ENCODE measurements at regions not wholly inside any gene's neighbourhood (a gene's known extent, or its start where the extent isn't known, plus 50 kb on each side); places are given as distances from the start of the nearest gene placed in this dataset.
"Not testable (repeated sequence)": the region's sequence is repeated elsewhere in the genome, so short reads cannot be mapped to it uniquely, and the experiment has no call there.

DNA sequence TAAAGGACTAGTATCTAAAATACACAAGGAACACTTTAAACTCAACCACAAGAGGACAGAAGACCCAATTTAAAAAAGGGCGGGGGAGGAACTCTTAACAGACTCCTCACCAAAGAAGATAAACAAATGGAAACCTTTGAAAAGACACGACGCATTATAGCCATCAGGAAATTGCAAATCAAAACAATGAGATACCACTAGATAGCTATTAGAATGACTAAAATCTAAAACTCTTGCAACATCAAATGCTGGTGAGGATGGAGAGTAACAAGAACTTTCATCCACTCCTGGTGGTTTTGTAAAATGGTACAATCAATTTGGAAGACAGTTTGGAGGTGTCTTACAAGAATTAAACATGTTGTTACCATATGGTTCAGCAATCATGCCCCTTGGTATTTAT lies 708.2 kb downstream of the BRINP3 start:
- no peak overlapping the region for H3K4me3 ChIP-seq (ENCODE audit: low read depth, low read length)
- DNase-seq (ENCODE audit: low read depth): no peak

DNA sequence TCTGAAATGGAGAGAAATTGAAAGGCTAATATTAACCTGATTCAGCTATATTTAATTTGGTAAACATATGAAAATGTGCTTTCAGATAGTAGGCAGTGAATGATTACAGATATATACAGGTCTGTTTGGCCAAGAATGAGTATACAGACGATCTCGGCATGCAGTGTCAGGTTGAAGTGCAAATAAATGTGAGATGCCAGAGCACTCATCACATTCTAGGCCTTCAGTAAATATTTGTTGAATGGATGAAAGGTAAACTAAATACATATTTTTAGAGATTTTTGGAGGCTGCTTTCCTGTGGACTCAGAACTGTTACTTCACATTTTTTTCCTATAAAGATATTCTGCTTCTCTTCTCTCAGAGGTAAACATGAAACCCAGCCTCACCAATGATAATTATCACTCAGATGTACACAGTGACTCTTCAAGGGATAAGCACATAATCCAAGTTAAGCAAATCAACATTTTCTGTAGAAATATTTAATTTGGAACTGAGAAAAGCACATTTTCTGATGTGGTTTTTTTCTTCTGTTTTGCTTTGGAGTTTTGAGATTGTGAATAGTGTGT lies 702.9 kb downstream of the BRINP3 start:
- H3K4me3 ChIP-seq (ENCODE audit: low read depth, low read length): no peak overlapping the region
- no peak for DNase-seq (ENCODE audit: low read depth)

DNA sequence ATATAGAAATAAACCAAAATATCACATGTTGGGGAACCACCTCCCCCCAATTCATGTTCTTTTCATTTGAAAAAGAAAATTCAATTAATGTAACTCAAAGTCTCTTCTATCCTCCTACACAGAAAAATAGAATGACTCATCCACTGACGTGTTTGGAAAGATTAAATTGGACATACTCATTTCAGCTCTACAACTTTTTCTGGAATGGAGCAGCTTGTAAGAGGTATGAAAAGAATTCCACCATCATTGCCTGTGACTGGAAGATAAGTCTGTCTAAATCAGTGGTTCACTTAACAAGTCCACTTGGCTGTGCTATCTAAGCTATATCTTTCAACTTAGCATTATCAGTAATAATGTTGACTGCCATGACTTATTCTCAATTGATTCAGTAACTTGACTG lies 702.3 kb downstream of the BRINP3 start:
- peak; percentile 72 for DNase-seq (ENCODE audit: low read depth)
- no peak overlapping the region for H3K4me3 ChIP-seq (ENCODE audit: low read depth, low read length)

- no peak overlapping the region for H3K4me3 ChIP-seq (ENCODE audit: low read depth, low read length)
- no peak for DNase-seq (ENCODE audit: low read depth)
Observed at GRCh38 chr1:189779034-189779433, 698.6 kb downstream of the BRINP3 start.

DNA sequence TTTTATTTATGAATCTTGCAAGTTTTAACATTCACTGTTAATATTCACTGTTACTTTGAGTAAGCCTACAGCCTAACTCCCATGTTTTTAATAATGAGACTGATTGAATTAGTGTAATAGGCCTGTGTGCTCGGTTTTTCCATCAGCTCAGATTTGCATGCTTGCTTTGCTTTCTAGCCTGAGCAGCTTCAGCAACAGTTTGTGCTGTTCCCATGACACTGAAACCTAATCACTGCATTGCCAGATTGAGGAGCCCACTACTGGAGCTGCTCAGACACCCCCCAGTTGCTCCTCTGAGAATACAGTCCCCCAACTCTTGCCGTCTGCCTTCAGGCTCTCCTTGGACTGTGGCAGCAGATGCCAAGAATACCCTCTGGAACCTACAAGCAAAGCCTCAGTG lies 695.4 kb downstream of the BRINP3 start:
- no peak overlapping the region for H3K4me3 ChIP-seq (ENCODE audit: low read depth, low read length)
- DNase-seq (ENCODE audit: low read depth): no peak

GRCh38 chr1:189783456-189783855 lies 694.2 kb downstream of the BRINP3 start:
- DNase-seq (ENCODE audit: low read depth): no peak
- no peak overlapping the region for H3K4me3 ChIP-seq (ENCODE audit: low read depth, low read length)

DNA sequence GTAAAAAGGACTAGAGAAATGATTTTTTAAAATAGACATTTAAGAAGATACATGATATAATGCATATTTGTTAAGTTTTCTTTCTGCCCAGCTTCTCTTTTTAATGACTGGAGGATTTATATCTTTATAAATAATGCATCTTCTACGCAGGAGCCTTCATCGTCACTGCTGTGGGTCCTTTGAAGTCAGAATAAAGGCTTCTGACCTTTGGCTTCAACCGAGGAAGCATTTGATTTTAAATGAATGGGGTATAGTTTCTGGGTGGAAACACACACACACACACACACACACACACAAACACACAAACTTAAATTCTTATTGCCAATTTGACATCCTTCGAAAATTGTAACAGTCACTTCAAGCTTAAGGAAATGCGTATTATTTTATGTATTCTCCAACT lies 690.9 kb downstream of the BRINP3 start:
- no peak overlapping the region for H3K4me3 ChIP-seq (ENCODE audit: low read depth, low read length)
- no peak for DNase-seq (ENCODE audit: low read depth)

GRCh38 chr1:189787201-189787600 lies 690.5 kb downstream of the BRINP3 start:
- no peak for DNase-seq (ENCODE audit: low read depth)

GRCh38 chr1:189790335-189790734 lies 687.3 kb downstream of the BRINP3 start:
- no peak overlapping the region for H3K4me3 ChIP-seq (ENCODE audit: low read depth, low read length)
- no peak for DNase-seq (ENCODE audit: low read depth)

More at GRCh38 chr1:189787201-189787600, 690.5 kb downstream of the BRINP3 start:
- no peak overlapping the region for H3K4me3 ChIP-seq (ENCODE audit: low read depth, low read length)

- H3K4me3 ChIP-seq (ENCODE audit: low read depth, low read length): no peak overlapping the region
- DNase-seq (ENCODE audit: low read depth): no peak
Observed at GRCh38 chr1:189803364-189803763, 674.3 kb downstream of the BRINP3 start.

DNA sequence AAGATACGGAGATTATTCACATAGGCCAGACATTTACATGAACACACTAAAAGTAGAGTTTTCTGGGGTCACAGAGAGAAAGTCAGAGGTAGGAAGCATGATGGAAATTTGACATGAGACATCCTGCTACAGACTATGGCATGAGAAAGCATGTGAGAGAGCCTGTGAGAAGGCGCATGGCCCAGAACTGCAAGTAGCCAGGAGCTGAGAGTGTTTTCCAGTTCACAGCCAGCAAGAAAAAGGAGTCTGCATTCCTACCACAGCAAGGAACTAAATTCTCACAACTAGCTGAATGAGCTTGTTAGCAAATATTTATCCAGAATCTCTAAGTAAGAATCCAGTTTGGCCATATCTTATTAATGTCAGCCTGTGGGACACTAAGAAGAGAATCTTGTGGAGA lies 673.3 kb downstream of the BRINP3 start:
- DNase-seq (ENCODE audit: low read depth): no peak
- H3K4me3 ChIP-seq (ENCODE audit: low read depth, low read length): no peak overlapping the region

DNA sequence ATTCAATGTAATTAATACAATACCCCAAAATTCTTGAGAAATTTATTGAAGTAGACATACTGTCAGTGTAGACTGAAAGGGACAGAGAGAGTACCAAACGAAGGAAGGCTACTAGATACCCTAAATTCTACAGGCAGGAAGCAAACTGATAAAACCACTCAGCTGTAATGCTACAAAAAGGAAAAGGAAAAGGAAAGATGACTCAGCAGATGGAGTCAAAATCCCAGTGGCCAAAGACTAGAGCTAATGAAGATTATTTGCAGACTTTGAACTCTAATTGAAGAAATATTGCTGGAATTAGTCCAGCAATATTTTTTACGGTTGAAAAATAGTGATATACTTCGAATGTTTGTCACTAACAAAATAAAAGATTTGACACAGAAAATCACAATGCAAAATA lies 671.9 kb downstream of the BRINP3 start:
- no peak for DNase-seq (ENCODE audit: low read depth)
- H3K4me3 ChIP-seq (ENCODE audit: low read depth, low read length): no peak overlapping the region

- not testable (repeated sequence) for DNase-seq (ENCODE audit: low read depth); H3K4me3 ChIP-seq (ENCODE audit: low read depth, low read length)
Observed at GRCh38 chr1:189810639-189811038, 667.0 kb downstream of the BRINP3 start.

DNA sequence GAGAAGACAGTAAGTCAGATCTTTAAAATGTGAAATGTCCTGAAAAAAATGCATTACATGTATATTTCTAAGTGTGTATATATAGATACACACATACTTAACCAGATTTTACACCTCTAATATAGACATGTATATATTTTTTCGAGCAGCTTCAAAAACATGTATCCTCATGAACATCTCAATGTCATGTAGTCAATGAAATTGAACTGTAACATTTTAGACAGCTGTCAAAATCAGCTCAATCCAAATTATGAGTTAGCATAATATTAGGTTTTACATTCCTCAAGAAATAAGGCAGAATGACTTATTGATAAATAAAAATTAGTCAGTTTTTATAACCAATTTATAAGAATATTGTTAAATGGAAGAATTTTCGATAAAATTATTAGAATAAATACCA lies 665.7 kb downstream of the BRINP3 start:
- no peak overlapping the region for H3K4me3 ChIP-seq (ENCODE audit: low read depth, low read length)
- DNase-seq (ENCODE audit: low read depth): no peak

- DNase-seq (ENCODE audit: low read depth): no peak
- H3K4me3 ChIP-seq (ENCODE audit: low read depth, low read length): no peak overlapping the region
Observed at GRCh38 chr1:189816558-189816957, 661.1 kb downstream of the BRINP3 start.

DNA sequence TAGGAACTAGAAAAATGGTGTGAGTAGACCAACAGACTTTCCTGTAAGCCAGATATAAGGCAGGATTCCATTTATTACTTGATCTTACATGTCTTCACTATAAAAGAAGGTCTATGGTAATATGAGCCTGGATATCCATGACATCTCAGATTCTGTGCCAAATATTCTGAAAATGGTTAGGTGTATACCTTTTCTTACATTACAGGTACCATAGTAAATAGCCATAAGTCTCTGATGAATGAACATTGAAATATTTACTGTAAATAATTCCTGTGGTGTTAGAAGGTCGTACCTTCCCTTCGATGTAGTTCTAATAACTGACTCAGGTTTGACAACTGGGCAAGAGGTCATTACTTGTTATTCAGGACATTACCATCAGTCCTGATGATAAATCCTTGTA lies 657.9 kb downstream of the BRINP3 start:
- no peak overlapping the region for H3K4me3 ChIP-seq (ENCODE audit: low read depth, low read length)
- no peak for DNase-seq (ENCODE audit: low read depth)

GRCh38 chr1:189821833-189822232 lies 655.8 kb downstream of the BRINP3 start:
- DNase-seq (ENCODE audit: low read depth): peak; percentile 32
- H3K4me3 ChIP-seq (ENCODE audit: low read depth, low read length): no peak overlapping the region

GRCh38 chr1:189834813-189835212 lies 642.9 kb downstream of the BRINP3 start:
- no peak overlapping the region for H3K4me3 ChIP-seq (ENCODE audit: low read depth, low read length)
- no peak for DNase-seq (ENCODE audit: low read depth)

DNA sequence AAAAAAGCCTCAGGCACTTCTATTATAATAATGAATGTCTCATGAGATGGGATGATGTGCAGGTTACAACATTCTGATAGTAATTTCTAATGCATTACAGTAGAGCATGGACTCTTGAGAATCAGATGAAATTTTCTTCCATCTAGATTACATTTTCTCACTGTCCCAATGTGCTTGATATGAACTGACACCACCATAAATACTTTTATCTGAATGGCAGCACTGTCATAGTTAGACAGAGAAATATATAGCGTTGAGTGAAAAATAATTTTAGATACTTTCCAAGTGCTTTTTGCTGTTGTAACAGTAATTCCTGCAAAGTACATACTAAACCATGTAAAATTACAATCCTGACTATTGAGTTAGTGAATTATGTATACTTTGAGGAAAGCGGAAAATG lies 630.1 kb downstream of the BRINP3 start:
- no peak for DNase-seq (ENCODE audit: low read depth)
- no peak overlapping the region for H3K4me3 ChIP-seq (ENCODE audit: low read depth, low read length)

- no peak overlapping the region for H3K4me3 ChIP-seq (ENCODE audit: low read depth, low read length)
- no peak for DNase-seq (ENCODE audit: low read depth)
Observed at GRCh38 chr1:189851806-189852367, 625.8 kb downstream of the BRINP3 start.

GRCh38 chr1:189859385-189859977 lies 618.2 kb downstream of the BRINP3 start:
- DNase-seq (ENCODE audit: low read depth): no peak
- H3K4me3 ChIP-seq (ENCODE audit: low read depth, low read length): no peak overlapping the region

Data from skeletal muscle cell (primary cell).